HG03575 (cell line): ENCODE measurements at regions not wholly inside any gene's neighbourhood (a gene's known extent, or its start where the extent isn't known, plus 50 kb on each side); places are given as distances from the start of the nearest gene placed in this dataset.

Experiments used
- ATAC-seq: cut with Tn5 transposase; IDR thresholded peaks from one replicate; pipeline ENCODE4 v1.9.1; 2021; ENCODE audit not compliant: unreplicated experiment, insufficient number of reproducible peaks, low FRiP score; ENCODE audit errors: extremely low read depth

DNA sequence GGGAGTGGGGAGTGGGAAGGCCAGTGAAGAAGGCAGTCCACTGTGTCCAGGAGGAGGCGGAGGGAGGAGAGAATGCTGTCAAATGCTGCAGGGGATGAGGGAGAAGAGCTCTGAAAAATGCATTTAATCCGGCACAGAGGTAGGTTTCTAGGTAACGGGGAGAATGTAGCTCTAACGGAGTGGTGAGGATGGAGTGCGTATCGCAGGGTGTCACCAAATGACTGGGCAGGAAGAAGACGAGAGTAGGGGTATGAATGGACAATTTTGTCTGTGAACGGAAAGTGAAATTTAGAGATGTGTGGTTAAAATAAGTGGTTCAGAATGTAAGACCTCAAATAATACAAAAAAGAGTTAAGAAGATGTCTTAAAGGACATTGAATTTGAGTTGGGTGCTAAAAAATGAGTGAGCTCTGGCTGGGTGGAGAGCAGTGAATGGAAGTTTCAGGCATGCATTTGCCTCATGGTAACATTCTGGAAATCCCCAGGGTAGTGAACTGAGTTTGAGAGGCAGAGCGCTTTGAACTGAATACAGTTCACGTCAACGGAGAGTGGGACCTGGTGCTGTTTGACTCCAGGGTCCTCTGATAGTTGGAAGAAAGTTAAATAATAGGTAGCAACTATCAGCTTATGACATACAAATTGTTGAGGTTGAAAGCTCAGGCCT lies 81.3 kb upstream of the CADM1 start:
- ATAC-seq: peak; percentile 69

DNA sequence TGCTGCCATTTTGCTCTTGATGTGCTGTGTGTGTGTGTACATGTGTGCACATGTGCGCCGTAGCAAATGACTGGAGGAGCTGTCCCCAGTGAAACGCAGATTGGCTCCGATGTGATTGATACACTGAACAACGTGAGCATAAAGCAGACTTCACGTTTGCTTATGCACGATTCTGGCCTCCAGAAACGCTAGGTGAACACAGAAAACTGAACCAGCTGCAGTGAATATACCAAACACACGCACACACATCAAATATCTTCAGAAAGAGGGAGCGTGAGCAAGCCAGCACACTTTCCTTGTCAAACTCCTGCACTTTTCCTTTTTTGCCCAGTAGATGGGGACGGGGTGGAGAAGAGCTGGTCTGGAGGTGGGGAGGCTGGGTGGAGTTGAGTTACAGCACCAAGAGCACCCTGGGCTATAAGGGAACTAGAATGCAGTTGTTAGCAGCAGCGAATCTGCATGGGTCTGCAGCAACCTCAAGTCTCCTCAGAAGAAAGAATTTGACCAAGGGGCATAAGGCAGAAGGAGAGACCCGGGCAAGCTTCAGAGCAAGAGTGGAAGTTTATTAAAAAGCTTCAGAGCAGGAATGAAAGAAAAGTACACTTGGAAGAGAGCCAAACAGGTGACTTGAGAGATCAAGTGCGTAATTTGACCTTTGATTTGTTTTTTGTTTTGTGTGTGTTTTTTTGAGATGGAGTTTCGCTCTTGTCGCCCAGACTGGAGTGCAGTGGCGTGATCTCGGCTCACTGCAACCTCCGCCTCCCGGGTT lies 77.8 kb upstream of the CADM1 start:
- ATAC-seq: no peak

DNA sequence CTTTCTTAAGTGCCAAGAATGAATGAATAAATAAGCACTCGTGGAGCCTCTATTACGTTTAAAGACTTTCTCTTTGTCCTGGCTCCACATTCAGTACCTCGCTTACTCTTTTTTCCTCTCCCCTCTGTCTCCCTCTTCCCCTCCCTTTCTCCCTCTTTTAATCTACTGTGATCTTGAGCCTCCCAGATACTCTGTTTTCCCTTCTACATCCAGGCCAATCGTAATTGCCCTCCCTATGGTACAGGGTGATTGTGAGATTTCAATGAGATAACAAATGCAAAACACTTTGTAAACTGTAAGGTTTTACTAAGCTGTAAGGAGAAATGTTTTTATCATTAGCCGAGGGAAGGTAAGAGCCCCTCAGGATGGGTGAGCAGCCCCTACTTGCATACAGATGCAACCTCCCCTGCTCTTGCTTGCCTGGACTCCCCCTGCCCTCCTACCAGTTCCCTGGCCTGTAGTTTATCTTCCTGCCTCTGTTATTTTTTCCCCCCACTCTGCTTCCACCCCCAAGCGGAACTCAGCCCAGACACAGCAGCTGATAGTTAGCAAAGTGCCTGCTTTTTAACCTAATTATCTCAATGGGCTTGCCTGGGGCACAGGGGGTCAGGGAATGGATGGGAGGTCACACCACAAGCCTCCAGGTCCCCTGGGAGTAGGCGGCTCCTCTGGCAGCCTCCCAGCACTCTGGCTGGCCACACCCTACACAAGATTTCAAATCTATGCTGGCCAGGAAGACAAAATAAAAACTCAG lies 76.9 kb upstream of the CADM1 start:
- ATAC-seq: no peak

DNA sequence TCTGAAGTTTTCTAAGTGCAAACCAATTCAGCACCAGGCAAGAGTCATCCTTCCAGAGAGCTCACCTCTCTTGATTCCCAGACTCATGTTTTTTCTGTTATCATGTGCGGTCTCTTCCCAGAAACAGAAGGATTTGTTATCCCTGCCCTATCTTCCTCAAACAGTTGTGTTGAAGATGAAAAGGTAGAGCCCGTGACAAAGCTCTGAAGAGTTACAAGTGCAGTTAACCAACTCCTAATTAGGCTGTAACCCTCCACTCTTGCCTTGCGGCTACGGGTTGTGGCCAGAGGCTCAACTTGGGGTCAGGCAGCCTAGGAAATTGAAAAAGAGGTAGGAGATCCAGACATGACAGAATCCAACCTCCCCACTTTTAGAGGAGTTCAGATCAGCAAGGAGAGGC lies 76.2 kb upstream of the CADM1 start:
- ATAC-seq: no peak

DNA sequence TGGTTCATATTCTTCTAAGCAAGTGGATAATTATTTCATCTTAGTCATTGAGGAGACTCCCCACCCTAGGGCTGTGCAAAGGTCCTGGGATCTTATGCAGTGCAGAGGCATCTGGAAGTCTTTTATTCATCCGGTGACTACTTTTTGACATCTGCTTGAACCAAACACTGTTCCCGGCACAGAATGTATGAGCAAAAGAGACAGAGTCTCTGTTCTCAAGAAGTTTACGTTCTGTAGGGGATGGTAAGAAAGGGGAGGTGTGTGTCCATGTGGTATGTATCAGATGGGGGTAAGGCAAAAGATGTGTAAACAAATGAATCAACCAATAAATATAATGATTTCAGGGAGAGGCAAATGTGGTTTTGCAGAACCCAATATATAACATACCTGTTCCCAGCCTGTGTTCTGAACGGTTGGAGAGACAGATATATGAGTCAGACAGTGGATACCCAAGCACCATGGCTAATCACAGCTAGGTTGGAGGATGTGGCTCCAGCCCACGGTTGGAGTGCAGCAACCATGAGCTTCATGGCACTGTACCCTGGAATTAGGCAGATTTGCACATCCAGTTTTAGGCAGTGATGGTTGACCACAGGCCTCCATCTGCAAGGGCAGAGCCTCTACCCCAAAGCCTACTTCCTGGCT lies 75.1 kb upstream of the CADM1 start:
- ATAC-seq: no peak

DNA sequence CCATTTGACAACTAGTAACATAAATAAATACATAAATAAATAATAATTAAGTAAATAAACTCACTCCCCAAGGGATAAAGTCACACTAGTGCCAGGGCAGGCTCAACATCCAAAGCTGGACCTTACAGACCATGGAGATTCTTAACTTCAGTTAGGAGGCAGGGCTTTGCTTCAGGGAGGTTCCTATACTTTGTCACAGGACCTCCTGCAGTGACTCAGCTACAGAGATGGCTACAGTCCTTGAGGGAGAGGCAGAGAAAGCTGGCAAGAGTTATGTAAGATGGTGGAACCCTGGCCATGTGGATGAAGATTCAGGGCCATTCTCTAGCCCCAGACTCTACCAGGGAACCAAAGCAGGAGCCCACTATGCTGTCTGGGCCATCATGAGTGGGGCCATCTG lies 74.1 kb upstream of the CADM1 start:
- ATAC-seq: no peak

DNA sequence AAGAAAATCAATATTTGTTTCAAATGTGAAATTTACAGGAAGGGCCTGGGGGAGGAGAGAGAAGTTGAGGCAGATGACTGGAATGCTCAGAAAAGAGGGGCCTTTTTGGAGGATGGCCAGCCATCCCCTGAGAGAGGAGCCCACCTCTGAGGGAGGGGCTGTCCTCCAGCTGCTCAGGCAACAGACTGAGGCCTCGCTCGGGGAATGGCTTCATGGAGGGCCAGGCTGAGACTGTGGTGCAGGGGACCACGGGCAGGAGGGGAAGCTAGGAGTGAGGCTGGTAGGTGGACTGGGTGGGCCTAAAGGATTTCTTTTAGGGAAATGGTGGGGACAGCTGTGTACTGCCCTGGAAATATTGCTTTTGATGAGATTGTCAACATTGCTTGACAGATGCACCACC lies 73.5 kb upstream of the CADM1 start:
- no peak for ATAC-seq

DNA sequence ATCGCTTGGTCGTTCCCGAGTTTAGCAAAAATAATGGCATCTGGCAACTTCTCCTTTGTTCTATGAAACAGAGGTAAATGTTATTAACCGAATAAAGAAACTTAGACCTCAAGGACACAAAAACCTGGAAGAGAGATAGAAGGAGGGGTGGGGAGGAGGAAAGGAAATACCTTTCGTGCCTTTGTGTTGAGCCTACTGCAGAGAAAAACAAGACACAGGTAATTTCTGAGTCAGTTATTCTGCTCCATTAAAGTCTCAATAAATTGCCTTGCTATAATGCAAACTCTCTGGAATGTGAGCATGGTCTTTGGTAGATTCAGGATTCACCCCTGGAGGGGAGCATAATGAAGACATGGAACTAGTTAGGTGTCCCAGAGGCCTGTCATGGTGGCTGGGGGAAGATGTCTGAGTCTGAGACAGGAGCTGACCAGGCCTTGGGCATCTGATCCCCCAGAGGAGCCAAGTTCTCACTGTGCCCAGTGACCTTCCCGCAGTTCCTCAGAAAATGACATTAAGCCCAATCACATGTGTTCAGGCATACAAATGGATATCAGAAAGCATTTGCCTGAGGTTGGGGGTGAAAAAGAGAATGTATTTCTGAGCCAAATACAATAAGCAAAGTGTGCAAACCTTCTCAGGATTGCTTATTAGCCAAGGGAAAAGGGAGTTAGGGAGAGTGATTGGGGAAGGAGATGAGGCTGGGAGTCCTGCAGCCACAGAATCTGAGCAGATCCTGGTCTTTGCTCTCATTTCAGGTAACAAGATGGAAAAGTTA lies 72.6 kb upstream of the CADM1 start:
- no peak for ATAC-seq

DNA sequence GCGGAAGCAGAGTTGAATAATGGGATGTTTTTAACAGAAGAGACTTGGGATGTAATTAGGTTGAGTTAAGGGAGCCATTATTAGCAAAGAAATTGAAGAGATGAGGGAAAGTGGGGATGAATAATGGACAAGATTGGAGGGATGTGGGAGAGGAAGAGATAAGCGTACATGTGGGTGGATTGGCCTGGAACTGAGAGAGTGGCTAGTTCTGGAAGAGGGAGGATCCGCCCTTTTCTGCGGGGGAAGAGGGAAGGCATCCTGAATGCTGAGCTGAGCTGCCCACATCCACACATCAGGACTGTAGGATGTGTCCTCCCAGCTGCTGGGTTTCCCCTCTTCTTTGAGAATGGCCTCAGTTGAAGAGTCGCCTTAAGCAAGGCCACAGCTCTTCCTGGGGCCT lies 68.3 kb upstream of the CADM1 start:
- ATAC-seq: no peak

DNA sequence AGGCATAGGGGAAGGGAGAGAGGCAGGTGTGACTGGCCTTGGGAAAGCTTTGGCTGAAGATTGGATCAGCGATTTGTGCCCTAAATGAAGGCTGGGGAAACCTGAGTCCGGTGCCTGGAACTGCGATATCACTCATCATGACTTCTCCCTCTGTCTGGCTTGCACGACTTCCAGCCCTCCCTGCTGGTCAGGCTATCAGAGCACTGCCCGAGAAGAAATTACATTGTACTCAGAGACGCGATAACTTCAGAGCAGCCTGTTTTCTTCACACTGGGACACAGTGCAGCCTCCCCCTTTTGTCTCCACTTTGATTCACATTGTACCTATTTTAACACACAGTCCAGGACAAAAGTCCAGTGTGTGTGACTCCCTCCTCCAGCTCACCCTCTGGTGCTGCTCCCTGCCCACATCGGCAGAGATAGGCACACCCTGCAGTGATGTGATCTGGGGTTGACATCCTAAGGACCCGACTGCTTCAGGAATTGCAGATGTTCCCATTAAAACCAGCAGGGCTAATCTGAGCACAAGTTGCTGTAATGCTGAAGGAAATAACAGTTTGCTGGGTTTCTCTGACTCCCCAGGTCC lies 62.1 kb upstream of the CADM1 start:
- ATAC-seq: no peak

DNA sequence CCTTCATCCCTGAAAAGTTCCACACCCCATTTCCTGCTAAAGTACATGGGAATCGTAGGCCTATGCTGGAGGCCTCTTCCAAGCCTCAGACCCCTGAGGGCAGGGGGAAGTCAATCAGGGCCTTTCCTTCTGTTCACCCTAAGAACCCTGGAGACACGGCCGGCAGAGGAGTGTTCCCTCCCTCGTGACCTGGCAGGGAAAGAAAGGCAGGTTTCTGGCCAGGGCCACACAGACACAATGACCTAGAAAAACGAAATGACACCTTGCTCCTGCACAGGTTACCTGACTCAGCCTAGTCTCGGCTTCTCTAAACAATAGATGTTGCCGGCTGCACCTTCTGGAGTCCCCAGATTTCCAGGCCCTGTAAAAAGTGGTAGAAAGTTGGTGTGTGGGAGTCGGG lies 60.6 kb upstream of the CADM1 start:
- no peak for ATAC-seq

DNA sequence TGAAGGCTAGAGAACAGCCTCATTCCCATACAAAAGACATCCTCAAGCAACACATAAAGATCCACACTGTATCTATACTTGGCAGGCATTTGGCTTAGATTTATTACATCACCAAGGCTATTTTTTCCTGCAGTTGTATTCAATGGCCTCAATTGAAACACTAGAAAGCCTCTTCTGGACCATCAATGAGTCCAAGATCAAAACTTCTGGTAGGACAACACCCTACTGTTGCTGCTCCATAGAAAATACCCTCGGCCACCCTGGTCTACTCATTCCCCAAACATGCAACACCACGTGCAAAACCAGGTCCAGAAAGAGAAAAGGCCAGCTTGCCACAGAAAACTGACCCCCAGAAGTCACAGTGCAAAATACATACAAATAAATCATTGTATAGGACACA lies 56.9 kb upstream of the CADM1 start:
- ATAC-seq: no peak

DNA sequence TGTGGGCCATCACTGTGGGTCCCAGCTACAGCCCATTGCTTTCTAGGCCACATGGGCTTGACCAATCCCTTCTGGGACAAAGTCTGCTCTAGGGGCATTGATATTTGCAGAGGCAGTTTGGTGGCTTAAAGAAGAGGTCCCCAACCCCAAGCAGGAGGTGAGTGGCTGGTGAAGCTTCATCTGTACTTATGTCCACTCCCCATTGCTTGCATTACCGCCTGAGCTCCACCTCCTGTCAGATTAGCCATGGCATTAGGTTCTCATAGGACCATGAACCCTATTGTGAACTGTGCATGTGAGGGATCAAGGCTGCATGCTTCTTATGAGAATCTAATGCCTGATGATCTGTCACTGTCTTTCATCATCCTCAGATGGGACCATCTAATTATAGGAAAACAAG lies 54.4 kb upstream of the CADM1 start:
- ATAC-seq: no peak

DNA sequence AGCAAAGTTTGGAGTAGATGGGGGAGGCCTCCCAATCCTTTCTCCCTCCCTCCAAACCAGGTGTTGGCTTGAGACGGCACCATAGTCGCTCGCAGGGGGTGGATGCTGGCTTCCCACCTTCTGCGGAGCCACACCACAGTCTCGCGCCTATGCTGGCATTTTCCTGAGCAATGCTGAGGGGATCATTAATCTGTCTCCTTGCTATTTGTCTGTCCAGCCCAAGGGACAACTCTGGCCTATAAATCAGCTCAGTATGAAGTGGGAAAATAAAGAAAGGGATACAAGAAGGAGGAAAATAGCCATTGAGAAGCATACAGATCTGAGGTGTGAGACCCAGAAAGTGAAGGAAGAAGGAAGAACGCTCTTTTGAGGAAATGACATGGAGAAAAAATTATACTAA lies 53.5 kb upstream of the CADM1 start:
- ATAC-seq: no peak

DNA sequence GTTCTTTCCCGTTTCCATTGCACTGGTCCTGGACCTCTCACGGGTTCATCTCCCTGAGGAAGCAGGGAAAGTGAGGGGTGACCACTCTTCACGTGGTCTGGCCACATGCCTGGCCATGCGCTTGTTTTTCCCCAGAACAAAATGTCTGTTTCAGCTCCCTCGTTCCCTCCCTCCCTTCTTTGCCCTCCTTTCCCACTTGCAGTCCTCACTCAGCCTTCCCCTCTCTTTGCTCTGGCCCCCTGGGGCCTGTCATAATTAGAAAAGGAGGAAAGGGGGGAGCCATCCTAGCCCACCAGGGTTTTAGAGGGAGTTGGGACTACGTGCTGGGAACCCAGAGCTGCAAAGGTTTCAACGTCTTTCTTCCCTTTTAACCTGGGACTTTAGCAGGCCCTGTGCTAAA lies 52.8 kb upstream of the CADM1 start:
- ATAC-seq: no peak

DNA sequence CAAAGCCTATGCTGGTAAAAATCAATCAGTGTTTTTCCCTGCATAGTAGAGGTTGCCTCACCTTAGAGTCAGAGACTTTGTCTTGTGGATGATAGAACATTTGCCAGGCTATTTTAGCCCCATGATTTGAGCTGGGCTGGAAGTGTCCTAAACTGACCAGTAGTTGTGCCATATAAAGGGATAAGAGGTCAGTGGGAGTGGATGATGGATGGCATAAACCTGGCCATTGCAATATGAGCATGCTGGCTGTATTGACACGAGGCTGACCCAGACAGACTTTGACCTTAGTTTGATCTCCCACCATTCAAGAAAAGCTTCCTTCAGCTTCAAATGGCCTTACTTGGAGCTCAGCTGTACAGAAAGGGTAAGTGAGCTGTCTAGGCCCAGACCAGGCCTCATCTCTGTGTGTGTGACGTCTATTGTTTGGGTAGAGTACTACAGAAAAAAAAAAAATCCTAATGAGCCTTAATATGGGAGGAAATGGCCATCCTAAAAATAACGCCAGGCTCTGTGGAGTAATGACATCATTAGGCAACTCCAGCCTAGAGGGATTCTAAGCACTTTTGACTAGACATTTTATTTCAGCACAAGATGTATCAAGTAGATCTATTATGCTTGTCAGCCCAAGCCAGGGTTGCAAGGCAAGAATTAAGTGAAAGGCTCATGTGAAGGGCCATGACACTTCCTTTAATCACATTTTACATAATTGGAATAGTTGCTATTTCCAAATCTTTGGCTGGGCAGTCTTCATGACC lies 51.3 kb upstream of the CADM1 start:
- no peak for ATAC-seq
